PC-9 (cell line): ENCODE measurements at regions not wholly inside any gene's neighbourhood (a gene's known extent, or its start where the extent isn't known, plus 50 kb on each side); places are given as distances from the start of the nearest gene placed in this dataset.

Experiments used
- BruUV-seq: library from RNA; stranded (reverse); fragments of 400-500 nt; replicated peaks from 2 replicates; lab custom pipeline; 2021; lab: Mats Ljungman, UMichigan
- CTCF ChIA-PET: fragments of 300-600 bp; sonication (Branson Sonifier 250); formaldehyde crosslinking; loops from one replicate; lab custom pipeline; 2022; ENCODE audit warnings: antibody characterized with exemption; lab: Charles Lee
- POLR2A ChIA-PET: fragments of 300-600 bp; sonication (Branson Sonifier 250); formaldehyde crosslinking; loops from one replicate; lab custom pipeline; 2022; ENCODE audit warnings: antibody characterized with exemption; ENCODE audit not compliant: unreplicated experiment; lab: Charles Lee
- DNase-seq, 2 experiments: peaks; one replicate each; pipeline versions ENCODE4 v3.0.0 to v3.0.0-alpha.2; 2015 to 2022; ENCODE audit warnings: mixed read lengths in 1 of 2
- H2AFZ ChIP-seq: fragments of 200-600 bp; sonication (generic); 2 replicates; pipeline ENCODE4 v1.8.1; 2017; ENCODE audit warnings: antibody characterized with exemption
- H3F3A ChIP-seq: fragments of 200-600 bp; sonication (generic); 2 replicates; pipeline ENCODE4 v1.8.1; 2017; ENCODE audit warnings: antibody characterized with exemption, mild to moderate bottlenecking, low read depth; ENCODE audit not compliant: insufficient read depth
- H3K27ac ChIP-seq: fragments of 200-600 bp; sonication (generic); 2 replicates; pipeline ENCODE4 v1.6.1; 2016; ENCODE audit warnings: mixed run types
- H3K27me3 ChIP-seq: fragments of 200-600 bp; sonication (generic); 2 replicates; pipeline ENCODE4 v1.6.1; 2016; ENCODE audit warnings: low read depth, mixed run types; ENCODE audit not compliant: insufficient read depth
- H3K36me3 ChIP-seq: fragments of 200-600 bp; sonication (generic); 2 replicates; pipeline ENCODE4 v1.6.1; 2016; ENCODE audit warnings: low read depth, mixed run types
- H3K4me1 ChIP-seq: fragments of 200-600 bp; sonication (generic); replicated peaks from 2 replicates; pipeline ENCODE4 v1.6.1; 2016; ENCODE audit warnings: mixed run types; ENCODE audit not compliant: insufficient read depth
- H3K4me2 ChIP-seq: fragments of 200-600 bp; sonication (generic); 2 replicates; pipeline ENCODE4 v1.6.1; 2017; ENCODE audit warnings: mixed run types
- H3K4me3 ChIP-seq: fragments of 200-600 bp; sonication (generic); 2 replicates; pipeline ENCODE4 v1.6.1; 2016; ENCODE audit warnings: mixed run types
- H3K79me2 ChIP-seq: fragments of 200-600 bp; sonication (generic); 2 replicates; pipeline ENCODE4 v1.6.1; 2017; ENCODE audit warnings: low read depth, mixed run types
- H3K9me2 ChIP-seq: fragments of 200-600 bp; sonication (generic); 2 replicates; pipeline ENCODE4 v1.8.1; 2017; ENCODE audit warnings: mild to moderate bottlenecking; ENCODE audit not compliant: insufficient read depth
- H3K9me3 ChIP-seq: fragments of 200-600 bp; sonication (generic); 2 replicates; pipeline ENCODE4 v1.8.1; 2016; ENCODE audit warnings: low read depth; ENCODE audit not compliant: insufficient read depth
- H4K20me1 ChIP-seq: fragments of 200-600 bp; sonication (generic); 2 replicates; pipeline ENCODE4 v1.8.1; 2017; ENCODE audit not compliant: insufficient read depth
- CTCF ChIP-seq: fragments of 200-600 bp; sonication (generic); conservative IDR thresholded peaks from 2 replicates; pipeline ENCODE4 v1.6.1; 2017; ENCODE audit warnings: mixed run types, antibody characterized with exemption, mild to moderate bottlenecking, moderate library complexity
- EZH2 ChIP-seq: fragments of 200-600 bp; sonication (generic); IDR thresholded peaks from 2 replicates; pipeline ENCODE4 v1.8.0; 2017; ENCODE audit warnings: antibody characterized with exemption, low read depth
- intact Hi-C: fragments of 100-400 bp; cut with micrococcal nuclease; formaldehyde crosslinking; loops from one replicate; pipeline ENCODE4 v1.10.0; 2022; ENCODE audit not compliant: unreplicated experiment

- Histone ChIP-seq H3K4me1 (no peaks in the 10 kb centered on the region), H2AFZ (no peak overlapping the region), H3K9me3 (peaks cover 5% of the 10 kb centered on the region; the same call in 1 of the 2 replicates), H3K27ac (no peak overlapping the region), H3K27me3 (no peaks in the 10 kb centered on the region), H3K9me2 (no peaks in the 10 kb centered on the region), H3F3A (no peaks in the 10 kb centered on the region), H3K79me2 (no peaks in the 10 kb centered on the region), H3K4me3 (no peak overlapping the region), H3K4me2 (no peak overlapping the region), H4K20me1 (no peaks in the 10 kb centered on the region), H3K36me3 (no peaks in the 10 kb centered on the region)
- ChIA-PET CTCF (interaction anchor here (0.5 kb wide), 1 partner anchor 110 kb away, joined by 4 read pairs; no protein-coding TSS in a partner anchor), POLR2A (no interaction called here)
- DNase-seq, result no peak
- BruUV-seq, result no TSS peak
- intact Hi-C loops, result no loop called here
- TF ChIP-seq EZH2 (no peak), CTCF (no peak)
Measured at GRCh38 chr6:16840725-16841124, 79.5 kb upstream of the ATXN1 start.

GRCh38 chr6:16840291-16840690 lies 79.0 kb upstream of the ATXN1 start:
- H3K9me3 ChIP-seq, result peaks cover 5% of the 10 kb centered on the region; the same call in 1 of the 2 replicates
- ChIA-PET CTCF (interaction anchor here (0.5 kb wide), 1 partner anchor 110 kb away, joined by 4 read pairs; no protein-coding TSS in a partner anchor), POLR2A (no interaction called here)
- H3K27ac ChIP-seq, result no peak overlapping the region
- H3K4me1 ChIP-seq, result no peaks in the 10 kb centered on the region
- no peaks in the 10 kb centered on the region for H3F3A ChIP-seq
- H3K9me2 ChIP-seq, result no peaks in the 10 kb centered on the region
- no peak overlapping the region for H3K4me3 ChIP-seq
- H3K79me2 ChIP-seq, result no peaks in the 10 kb centered on the region
- no peak for DNase-seq
- no peaks in the 10 kb centered on the region for H3K27me3 ChIP-seq
- no TSS peak for BruUV-seq
- H4K20me1 ChIP-seq, result no peaks in the 10 kb centered on the region
- intact Hi-C loops, result no loop called here
- TF ChIP-seq CTCF, result no peak
- TF ChIP-seq EZH2, result no peak
- H3K4me2 ChIP-seq, result no peak overlapping the region
- no peak overlapping the region for H2AFZ ChIP-seq
- no peaks in the 10 kb centered on the region for H3K36me3 ChIP-seq

- TF ChIP-seq CTCF (no peak), EZH2 (no peak)
- intact Hi-C loops, result no loop called here
- Histone ChIP-seq H3K4me3 (no peak overlapping the region), H2AFZ (no peak overlapping the region), H3F3A (no peaks in the 10 kb centered on the region), H3K27me3 (no peaks in the 10 kb centered on the region), H3K36me3 (no peaks in the 10 kb centered on the region), H3K27ac (no peak overlapping the region), H3K9me3 (peaks cover 5% of the 10 kb centered on the region; the same call in 1 of the 2 replicates), H3K9me2 (no peaks in the 10 kb centered on the region), H3K4me2 (no peak overlapping the region), H3K79me2 (no peaks in the 10 kb centered on the region), H4K20me1 (no peaks in the 10 kb centered on the region), H3K4me1 (no peaks in the 10 kb centered on the region)
- DNase-seq, result no peak
- BruUV-seq, result no TSS peak
- ChIA-PET POLR2A (no interaction called here), CTCF (no interaction called here)
Measured at GRCh38 chr6:16839631-16840179, 78.4 kb upstream of the ATXN1 start.
